Endothelial cell (in vitro differentiated cells): ENCODE measurements at regions not wholly inside any gene's neighbourhood (a gene's known extent, or its start where the extent isn't known, plus 50 kb on each side); places are given as distances from the start of the nearest gene placed in this dataset.

Source experiments
- DNase-seq: peaks from one replicate; pipeline ENCODE4 v3.0.0; 2021; ENCODE audit warnings: low spot score
- H3K27ac Mint-ChIP-seq: one replicate; pipeline ENCODE4 v1.8.0; 2021; ENCODE audit warnings: mixed read lengths, inconsistent platforms; ENCODE audit not compliant: unreplicated experiment
- H3K27me3 Mint-ChIP-seq: one replicate; pipeline ENCODE4 v1.8.0; 2021; ENCODE audit warnings: mild to moderate bottlenecking, moderate library complexity, mixed read lengths, inconsistent platforms; ENCODE audit not compliant: unreplicated experiment
- H3K36me3 Mint-ChIP-seq: one replicate; pipeline ENCODE4 v1.8.0; 2021; ENCODE audit warnings: mild to moderate bottlenecking, low read depth, mixed read lengths, inconsistent platforms; ENCODE audit not compliant: unreplicated experiment
- H3K4me1 Mint-ChIP-seq: one replicate; pipeline ENCODE4 v1.8.0; 2021; ENCODE audit warnings: mild to moderate bottlenecking, mixed read lengths, inconsistent platforms; ENCODE audit not compliant: unreplicated experiment
- H3K4me3 Mint-ChIP-seq: one replicate; pipeline ENCODE4 v1.8.0; 2021; ENCODE audit warnings: mild to moderate bottlenecking, mixed read lengths, inconsistent platforms; ENCODE audit not compliant: unreplicated experiment
- H3K9me3 Mint-ChIP-seq: one replicate; pipeline ENCODE4 v1.8.0; 2021; ENCODE audit warnings: mixed read lengths, inconsistent platforms; ENCODE audit not compliant: unreplicated experiment
- CTCF ChIP-seq: fragments of 200-600 bp; sonication (generic); IDR thresholded peaks from one replicate; pipeline ENCODE4 v1.5.0; 2021; ENCODE audit warnings: antibody characterized with exemption; ENCODE audit not compliant: unreplicated experiment

GRCh38 chr17:14744761-14745473 is 444.0 kb downstream of the HS3ST3B1 start:
- TF ChIP-seq CTCF = no peak
- no peak overlapping the region for H3K27ac Mint-ChIP-seq
- H3K27me3 Mint-ChIP-seq = no peaks in the 10 kb centered on the region
- no peak for DNase-seq
- no peak overlapping the region for H3K4me3 Mint-ChIP-seq
- no peaks in the 10 kb centered on the region for H3K36me3 Mint-ChIP-seq
- H3K4me1 Mint-ChIP-seq = peaks cover 5% of the 10 kb centered on the region
- H3K9me3 Mint-ChIP-seq = no peaks in the 10 kb centered on the region

- no peak overlapping the region for H3K27ac Mint-ChIP-seq
- H3K4me1 Mint-ChIP-seq = peaks cover 8% of the 10 kb centered on the region
- TF ChIP-seq CTCF = no peak
- H3K9me3 Mint-ChIP-seq = no peaks in the 10 kb centered on the region
- H3K27me3 Mint-ChIP-seq = no peaks in the 10 kb centered on the region
- no peak overlapping the region for H3K4me3 Mint-ChIP-seq
- H3K36me3 Mint-ChIP-seq = no peaks in the 10 kb centered on the region
- DNase-seq = no peak
Measured at GRCh38 chr17:14741491-14741890, 440.6 kb downstream of the HS3ST3B1 start.

GRCh38 chr17:14739656-14740431 is 439.0 kb downstream of the HS3ST3B1 start:
- no peak for TF ChIP-seq CTCF
- no peaks in the 10 kb centered on the region for H3K9me3 Mint-ChIP-seq
- peaks cover 8% of the 10 kb centered on the region for H3K4me1 Mint-ChIP-seq
- no peak overlapping the region for H3K4me3 Mint-ChIP-seq
- H3K36me3 Mint-ChIP-seq = no peaks in the 10 kb centered on the region
- no peaks in the 10 kb centered on the region for H3K27me3 Mint-ChIP-seq
- no peak for DNase-seq
- H3K27ac Mint-ChIP-seq = no peak overlapping the region

GRCh38 chr17:14738652-14738988 is 437.7 kb downstream of the HS3ST3B1 start:
- H3K27me3 Mint-ChIP-seq = no peaks in the 10 kb centered on the region
- no peak for DNase-seq
- TF ChIP-seq CTCF = no peak
- H3K4me3 Mint-ChIP-seq = no peak overlapping the region
- no peak overlapping the region for H3K27ac Mint-ChIP-seq
- no peaks in the 10 kb centered on the region for H3K9me3 Mint-ChIP-seq
- H3K36me3 Mint-ChIP-seq = no peaks in the 10 kb centered on the region
- peaks cover 8% of the 10 kb centered on the region for H3K4me1 Mint-ChIP-seq
